ENCODE measurements at regions not wholly inside any gene's neighbourhood (a gene's known extent, or its start where the extent isn't known, plus 50 kb on each side); places are given as distances from the start of the nearest gene placed in this dataset.

DNA sequence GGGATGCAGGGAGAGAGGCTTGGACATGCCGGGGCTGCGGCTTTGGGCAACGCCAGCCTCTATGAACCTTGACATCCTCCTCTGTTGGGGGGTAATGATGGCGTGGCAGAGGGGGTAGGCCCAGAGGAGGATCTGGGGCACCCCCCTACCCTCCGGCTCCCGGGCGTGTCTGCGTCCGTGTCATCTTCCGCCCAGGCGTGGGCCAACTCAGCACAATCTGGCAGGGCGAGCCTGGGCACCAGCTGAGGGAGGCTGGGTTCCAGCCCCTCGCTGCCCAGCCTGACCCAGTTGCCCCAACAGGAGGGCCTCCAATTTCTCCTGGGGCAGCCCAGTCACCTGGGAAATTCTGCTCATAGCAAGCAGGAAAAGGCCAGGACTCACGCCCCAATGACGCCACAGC, 62.9 kb upstream of the IL17B start:
- TF ChIP-seq, protein P1, sequence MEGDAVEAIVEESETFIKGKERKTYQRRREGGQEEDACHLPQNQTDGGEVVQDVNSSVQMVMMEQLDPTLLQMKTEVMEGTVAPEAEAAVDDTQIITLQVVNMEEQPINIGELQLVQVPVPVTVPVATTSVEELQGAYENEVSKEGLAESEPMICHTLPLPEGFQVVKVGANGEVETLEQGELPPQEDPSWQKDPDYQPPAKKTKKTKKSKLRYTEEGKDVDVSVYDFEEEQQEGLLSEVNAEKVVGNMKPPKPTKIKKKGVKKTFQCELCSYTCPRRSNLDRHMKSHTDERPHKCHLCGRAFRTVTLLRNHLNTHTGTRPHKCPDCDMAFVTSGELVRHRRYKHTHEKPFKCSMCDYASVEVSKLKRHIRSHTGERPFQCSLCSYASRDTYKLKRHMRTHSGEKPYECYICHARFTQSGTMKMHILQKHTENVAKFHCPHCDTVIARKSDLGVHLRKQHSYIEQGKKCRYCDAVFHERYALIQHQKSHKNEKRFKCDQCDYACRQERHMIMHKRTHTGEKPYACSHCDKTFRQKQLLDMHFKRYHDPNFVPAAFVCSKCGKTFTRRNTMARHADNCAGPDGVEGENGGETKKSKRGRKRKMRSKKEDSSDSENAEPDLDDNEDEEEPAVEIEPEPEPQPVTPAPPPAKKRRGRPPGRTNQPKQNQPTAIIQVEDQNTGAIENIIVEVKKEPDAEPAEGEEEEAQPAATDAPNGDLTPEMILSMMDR (IDR thresholded peaks at IDR 0.05) = no peak
- TF ChIP-seq POLR2AphosphoS5 (IDR thresholded peaks at IDR 0.05; ENCODE audit: insufficient read depth in 1 of 2, low read depth in 1 of 2) (no peak), POLR2A (IDR thresholded peaks at IDR 0.05) (no peak)

Data from vagina (tissue), 2 donors.